HG02571 (cell line): ENCODE measurements at regions not wholly inside any gene's neighbourhood (a gene's known extent, or its start where the extent isn't known, plus 50 kb on each side); places are given as distances from the start of the nearest gene placed in this dataset.

Experiments
- ATAC-seq: cut with Tn5 transposase; IDR thresholded peaks from one replicate; pipeline ENCODE4 v1.9.1; 2021; ENCODE audit warnings: mild to moderate bottlenecking, moderate library complexity; ENCODE audit not compliant: unreplicated experiment

DNA sequence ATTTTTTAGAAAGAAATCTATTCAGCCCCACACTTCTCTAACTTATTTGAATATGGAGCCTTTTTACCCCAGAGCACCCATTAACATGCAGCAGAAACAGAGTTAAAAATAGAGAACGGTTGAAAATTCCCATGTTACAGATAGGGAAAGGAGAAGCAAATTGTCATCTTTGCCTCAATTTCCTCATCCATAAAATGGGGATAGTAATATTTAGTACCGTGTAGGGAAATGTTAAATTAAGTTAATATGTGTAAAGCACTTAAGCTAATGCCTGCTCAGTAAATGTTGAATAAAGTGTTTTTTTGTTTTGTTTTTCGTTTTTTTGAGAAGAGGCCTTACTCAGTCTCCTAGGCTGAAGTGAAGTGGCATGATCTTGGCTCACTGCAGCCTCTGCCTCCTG lies 50.3 kb downstream of the NAV1 start:
- no peak for ATAC-seq

DNA sequence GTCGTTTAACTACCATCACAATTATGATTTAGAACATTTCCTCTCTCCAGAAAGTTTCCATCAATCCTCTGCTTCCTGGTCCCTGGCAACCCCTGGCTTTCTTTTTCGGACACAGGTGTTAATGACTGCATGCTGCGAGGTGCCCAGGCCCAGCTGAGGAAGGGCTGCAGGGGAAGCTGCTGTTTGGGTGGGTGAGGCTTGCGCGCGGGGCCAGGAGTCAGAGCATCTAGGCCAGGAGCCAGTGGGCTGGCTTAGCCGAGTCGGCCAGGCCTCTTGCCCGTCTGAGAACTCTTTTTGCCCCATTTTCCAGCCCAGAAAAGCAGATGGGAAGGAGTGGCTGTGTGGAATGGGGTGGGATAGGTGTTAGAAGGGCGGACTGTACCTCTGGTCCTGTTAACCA lies 51.5 kb downstream of the NAV1 start:
- ATAC-seq, result no peak

DNA sequence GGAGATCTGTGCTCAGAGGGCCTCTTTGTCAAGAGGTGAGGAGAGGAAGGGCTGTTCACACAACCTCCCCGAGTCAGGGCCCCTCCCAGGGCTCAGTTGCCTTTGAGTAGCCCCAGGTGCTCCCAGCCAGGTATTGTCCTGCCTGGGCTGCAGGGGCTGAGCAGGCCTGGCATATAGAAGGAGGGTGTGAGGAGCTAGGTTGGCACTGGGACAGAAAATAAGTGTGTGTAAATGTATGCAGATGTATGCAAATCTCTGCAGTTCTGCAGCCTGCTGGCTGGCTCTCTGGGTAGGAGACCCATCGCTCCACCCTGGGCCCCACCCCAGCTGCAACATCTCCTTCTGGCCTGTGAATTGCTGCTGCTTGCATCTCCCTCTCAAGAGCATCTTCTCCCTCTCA lies 52.4 kb downstream of the NAV1 start:
- ATAC-seq, result no peak

DNA sequence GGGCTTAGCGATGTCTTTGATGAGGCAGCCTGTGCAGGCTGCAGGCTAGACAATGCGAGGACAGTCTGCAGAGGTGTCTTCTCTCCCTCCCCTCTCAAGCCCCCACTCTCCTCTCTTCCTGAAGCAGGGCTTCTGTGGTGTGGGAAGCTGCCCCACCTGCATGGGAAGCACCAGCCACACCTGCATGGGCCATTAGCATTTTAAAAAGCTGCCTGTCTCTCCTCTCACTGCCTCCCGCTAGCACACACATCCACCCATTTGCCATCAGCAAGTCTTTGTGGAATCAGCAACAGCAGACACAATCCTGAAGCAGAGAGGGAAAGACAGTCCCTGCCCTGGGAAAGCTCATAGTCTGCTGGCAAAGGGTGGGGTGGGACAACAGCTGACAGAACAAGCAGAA lies 53.1 kb downstream of the NAV1 start:
- no peak for ATAC-seq

DNA sequence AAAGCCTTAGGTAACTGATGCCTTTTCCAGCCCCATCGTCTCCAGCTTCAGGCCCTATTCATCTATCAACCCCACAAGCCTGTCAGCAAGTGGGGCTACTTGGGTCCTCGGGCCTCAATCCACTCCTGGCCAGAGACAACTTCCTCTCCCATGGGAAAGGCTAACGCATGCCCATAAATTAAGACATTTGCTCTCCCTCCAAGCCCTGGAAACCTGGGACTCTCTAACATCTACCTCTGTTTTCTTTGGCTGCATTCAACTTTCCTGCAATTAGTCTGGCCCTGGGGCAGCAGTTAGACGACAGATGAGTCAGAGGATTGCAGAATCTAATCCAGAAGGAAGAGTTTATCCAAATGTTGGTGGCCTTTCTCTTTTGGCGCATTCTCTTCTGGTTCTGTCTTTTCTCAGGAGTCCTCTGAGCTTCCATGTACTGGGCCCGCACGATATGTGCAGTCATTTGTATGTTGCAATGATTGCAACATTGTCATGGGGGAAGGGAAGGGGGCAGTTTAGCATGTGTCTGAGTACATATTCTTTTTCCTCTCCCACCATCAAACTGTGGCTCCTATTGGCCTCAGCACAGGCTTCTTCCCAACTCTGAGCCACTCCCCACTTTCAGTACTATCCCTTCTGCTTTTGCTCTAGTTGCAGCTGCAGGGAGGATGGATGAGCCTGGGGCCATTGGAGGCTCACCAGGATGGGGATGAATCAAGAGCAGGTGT lies 54.4 kb downstream of the NAV1 start:
- no peak for ATAC-seq

DNA sequence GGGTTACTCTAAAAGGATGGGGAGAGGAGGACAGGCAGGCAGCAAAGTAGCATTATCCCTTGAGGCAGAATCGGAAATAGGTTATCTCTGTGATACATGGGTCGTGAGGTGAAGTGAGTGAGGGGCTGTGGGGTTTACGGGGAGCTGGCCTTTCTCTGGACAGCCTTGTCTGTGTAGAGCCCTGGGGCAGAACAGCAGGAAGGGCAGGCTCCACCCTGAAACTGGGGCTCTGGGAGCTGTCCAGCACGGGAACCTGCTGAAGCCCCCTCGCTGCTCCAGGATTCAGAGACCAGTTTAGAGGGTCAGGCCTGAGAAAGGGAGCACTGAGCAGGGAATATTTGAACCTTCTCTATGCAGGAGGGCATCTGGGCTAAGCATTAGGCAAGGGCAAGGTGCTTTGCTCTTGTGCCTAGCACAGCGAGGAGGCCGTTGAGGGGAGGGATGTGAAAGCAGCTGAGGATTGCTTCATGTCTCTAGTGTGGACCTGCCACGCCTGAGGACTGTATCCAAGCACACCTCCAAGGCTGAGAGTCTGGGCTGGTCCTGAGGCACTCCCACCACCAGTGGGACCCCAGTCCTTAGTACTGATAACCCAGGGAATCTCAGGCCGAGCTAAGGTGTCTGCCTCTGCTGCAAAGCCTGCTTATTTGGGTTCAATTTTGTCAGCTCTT lies 55.8 kb downstream of the NAV1 start:
- ATAC-seq, result no peak

DNA sequence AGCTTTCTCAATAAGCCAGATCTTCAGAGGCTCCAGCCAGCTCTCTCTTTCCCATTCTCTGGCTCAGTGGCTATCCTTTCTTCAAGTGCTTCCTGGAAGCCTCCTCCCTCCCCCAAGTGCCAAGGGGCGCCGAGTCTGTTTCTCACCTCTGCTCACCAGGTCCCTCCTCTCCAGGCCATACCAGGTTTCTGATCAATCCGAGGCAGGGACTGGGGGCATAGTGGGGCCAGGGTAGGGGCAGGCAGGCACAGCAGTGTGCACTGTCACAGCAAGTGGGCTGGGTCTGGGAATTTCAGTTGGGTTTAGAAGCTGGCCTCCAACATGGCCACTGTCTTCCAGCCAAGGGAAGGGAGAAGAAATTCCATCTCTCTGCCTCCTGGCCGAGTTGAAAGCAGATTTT lies 56.5 kb downstream of the NAV1 start:
- ATAC-seq, result no peak

DNA sequence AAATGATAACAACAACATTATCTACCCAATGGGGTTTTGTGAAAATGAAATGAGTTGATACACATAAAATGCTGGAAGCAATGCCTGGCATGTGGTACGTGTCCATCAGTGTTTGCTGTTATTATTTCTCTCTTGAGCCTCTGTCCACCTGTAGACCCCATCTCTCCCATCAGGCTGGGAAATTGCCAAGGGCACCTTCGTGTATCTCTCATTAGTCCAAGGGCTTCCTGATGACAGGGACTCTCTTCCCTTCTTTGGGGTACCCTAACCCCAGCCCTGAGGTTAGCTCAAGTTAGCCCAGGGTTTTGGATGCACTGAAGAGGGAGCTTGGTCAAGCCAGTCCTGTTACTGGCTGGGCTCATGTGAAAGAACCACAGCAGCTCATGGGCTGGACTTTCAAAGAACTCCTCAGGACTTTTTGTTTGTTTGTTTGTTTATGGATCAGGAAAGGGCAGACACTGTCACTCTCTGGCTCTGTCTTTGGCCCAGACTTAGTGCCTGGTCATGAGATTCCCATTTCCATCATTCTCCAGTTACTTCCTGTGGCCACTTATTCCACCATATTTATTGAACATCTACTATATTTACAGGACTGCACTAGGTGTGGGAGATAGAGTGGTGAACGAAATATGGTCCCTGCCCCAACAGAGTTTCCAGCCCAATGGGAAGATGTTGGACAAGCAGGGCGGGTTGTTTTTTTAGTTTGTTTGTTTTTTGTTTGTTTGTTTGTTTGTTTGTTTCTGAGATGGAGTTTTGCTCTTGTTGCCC lies 57.4 kb downstream of the NAV1 start:
- ATAC-seq, result no peak

DNA sequence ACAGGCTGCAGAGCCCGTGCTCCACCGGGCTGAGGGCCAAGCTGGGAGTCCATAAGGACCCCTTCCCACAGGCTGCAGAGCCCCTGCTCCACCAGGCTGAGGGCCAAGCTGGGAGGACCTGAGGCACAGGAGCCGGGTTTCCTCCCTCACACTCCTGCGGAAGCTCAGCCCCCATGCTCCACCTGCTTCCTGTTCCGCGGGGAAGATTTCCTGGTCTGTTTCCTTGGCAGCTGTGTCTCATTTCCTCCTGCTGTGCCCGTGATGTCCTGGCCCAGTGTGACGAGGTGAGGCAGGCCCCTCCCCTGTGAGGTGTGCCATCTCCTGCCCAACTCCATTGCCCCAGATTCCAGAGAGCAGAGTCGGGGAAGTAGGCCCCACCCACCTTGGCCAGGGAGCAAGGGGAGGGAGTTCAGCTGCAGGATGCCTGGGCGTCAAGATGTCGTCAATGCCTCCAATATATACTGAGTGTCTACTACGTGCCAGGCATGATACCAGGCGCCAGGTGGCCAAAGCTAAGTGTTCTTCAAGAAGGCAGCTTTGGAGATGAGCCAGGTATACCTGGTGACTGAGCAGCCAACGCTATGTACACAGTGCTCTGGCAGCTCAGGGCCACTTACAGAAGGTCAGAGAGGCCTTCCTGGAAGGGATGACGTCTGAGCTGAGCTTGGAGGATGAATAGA lies 58.8 kb downstream of the NAV1 start:
- no peak for ATAC-seq

DNA sequence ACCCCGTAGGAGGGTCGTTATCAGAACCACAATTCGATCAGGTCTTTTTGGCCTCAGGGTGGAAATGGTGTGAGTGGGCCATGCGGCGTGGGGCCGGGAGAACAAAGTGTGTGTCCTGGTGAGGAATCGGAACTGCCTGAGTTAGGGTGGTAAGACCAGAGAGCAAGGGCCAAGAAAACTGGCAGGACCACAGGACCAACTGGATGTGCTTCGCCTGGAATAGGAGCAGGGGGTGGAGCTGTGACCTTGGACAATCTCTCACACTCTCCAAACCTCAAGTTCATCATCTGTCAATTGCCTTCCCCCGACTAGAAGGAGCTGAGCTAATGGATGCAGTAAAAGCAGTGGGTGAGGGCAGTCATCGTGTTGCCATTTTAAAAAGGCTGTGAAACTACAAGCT lies 59.5 kb downstream of the NAV1 start:
- no peak for ATAC-seq

DNA sequence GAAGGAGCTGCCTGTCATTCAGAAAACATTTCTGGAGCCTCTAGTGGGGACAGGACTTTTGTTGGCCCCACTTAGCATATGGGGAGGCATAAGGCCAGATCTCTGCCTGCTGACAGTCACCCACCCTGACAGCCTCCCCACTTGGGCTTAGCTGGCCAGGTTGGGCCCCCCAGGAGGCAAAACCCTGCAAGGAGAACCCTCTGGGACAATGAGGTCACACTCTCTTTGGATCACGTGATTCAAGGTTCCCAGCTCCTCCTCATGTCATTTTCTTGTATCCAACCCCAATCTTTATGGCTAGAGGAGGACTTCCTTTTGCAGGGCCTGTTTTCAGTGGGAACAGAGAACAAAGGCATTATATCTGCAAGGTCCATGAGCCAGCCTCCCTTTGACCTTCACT lies 60.0 kb downstream of the NAV1 start:
- ATAC-seq, result no peak

DNA sequence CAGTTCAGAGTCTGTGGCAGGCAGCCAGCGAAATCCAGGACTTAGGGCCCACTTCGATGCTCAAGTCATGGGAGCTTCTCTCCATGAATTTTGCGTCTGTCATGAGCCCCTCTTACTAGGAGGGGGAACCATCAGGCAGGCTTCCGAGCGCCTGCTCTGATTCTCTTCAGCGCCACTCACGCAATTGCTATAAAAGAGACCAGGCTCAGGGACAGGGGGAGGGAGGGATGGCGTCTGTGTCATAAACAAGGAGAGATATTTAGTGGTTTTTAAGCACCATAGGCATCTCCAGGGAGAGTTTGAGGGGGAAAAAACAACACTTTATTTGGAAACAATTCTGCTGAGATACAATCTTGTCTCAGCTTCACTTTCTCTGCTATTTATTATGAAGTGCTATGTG lies 60.6 kb downstream of the NAV1 start:
- no peak for ATAC-seq

DNA sequence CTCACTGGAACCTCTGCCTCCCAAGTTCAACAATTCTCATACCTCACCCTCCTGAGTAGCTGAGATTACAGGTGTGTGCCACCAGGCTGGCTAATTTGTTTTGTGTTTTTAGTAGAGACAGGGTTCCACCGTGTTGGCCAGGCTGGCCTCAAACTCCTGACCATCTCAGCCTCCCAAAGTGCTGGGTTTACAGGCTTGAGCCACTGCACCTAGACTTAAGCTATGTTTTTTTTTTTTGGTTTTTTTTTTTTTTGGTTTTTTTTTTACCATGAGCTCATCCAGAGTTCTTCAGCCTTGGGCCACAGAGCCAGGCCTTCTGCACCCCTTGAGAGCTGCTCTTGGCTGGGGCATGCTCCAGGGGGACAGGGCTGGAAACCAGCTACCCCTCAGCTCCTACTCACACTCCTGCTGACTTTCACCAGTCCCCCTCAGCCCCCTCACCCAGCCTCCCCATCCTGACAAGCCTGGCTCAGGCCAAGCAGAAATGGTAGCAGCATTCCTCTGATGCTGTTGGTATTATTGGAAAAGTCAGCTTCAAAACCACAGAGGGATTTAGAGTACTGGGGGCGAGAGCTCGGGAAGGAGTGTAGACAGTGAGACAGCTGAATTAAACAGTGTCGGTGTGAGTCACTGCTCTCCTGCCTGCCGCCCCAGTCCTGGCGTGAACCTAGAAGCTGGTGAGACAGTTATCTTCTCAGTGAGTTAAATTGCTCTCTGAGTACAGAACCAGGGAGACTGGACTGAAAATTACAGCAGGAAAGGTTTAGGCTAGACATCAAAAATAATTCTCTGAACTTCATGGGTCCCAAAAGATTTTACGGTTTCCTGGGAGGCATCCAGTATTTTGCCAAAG lies 63.7 kb downstream of the NAV1 start:
- no peak for ATAC-seq

DNA sequence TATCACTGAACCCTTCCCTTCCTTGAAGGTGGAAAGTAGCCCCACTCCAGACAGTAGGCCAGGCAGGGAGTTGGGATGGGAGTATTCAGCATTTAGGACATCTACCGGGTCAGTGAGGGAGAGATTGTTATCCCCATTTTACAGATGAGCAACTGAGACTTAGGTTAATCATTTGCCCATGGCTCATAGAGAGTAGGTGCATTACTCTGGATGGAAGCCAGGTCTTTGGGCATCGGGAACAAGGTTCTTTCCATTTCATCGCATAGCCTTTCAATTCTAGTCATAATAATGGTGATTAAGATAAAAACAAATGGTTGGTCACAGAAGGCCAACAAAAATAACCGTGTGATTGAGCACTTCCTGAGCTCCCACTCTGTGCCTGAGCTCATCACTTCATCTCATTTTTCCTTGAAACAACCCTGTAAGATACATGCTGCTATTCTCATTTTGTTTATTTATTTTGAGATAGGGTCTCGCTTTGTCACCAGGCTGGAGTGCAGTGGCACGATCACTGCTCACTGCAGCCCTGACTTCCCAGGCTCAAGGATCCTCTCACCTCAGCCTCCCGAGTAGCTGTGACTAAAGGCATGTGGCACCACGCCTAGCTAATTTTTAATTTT lies 64.8 kb downstream of the NAV1 start:
- no peak for ATAC-seq

DNA sequence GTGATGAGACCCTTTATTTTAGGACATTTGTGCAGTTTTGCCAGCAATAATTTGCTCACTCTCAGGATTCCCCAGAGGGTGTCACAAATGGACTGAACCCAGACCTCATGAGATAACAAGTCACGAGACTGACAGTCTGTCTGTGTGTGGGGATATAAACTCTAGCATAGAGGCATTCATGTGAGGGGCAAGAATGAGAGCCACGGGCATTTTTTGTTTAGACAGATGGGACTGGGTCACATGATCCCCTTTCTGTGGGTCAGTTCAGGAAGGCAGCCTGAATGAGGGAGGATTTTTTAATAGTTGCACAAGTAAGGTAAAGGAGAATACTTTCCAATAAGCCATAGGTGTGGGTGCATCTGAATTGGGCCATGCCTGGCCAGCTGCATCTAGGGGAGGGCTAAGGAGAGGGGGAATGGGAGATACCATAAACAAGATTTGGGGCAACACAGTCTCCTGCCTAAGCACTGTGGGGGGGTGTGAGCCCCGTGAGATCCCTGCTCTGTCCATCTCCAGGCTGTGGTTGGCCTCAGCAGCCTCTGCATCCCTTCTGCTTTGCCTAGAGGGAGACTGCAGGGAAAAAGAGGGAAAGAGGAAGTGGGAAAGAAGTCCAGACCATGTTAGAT lies 66.6 kb downstream of the NAV1 start:
- no peak for ATAC-seq

DNA sequence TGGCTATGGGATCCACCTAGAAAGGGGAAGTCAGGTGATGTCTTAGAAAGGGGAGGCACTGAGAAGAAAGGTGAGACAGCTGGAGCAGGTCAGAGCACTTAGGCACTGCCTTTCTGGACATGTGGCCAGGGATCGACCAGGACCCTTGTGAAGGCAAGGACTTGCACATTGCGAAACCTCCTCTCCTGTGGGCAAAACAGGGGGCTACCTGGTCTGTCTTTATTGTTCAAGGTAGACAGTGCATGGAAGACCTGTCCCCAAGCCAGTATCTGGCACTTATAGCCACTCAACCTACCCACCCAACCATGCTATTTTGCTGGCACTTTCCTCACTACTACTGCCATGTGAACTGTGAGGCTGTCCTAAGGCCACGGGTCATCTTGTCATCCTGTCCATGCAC lies 67.2 kb downstream of the NAV1 start:
- no peak for ATAC-seq

DNA sequence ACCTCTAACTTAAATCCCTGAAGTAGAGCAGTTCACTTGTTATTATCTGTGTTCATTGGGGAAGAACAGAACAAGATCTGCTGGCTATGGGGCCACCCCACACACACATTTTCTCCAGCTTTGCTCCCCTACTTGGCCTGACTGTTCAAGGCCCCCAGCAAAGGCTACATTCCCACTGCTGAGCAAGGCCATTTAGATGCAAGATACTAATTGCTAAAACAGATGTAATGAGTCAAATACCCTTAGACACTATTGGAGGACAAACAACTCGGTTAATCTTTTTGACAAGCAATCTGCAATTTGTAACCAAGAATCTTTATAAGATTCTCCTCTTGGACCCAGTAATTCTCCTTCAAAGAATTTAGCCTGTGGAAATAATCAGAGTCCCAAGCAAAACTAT lies 67.7 kb downstream of the NAV1 start:
- ATAC-seq, result no peak

DNA sequence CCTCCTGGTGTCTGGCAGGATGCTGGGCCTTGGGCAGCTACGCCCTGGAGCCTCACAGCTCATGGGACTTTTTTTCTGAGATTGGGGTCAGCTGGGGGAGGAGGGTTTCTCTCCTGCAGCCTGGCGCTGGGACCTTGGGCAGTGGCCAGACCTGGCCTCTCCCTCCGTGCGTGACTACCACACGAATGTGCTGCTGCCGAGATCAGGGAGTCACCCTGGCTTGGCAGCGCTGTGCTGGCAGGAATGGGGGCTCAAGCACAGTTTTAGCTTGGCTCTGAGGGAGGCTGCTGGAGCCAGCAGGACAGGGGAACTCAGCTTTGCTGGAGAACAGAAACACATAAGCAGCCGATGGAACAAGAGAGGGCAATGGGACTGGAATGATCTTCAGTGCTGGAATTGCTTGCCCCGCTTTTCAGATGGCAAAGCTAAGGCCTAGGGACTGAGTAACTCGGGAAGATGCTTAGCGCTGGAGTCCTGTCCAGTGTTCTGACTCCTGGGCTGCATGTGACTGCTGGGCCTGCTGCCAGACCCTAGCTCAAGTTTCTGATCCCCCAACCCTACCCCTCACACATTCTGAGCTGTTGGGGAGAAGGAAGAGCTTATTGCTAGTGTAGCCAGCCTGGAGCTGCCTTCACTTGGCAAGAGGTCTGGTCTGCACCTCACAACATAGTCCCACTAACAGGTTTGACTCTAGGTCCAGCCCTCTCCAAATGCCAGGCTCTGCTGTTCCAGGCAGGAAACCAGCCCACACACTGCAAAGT lies 69.9 kb downstream of the NAV1 start:
- ATAC-seq, result no peak
